HG03460 (cell line): ENCODE measurements at regions not wholly inside any gene's neighbourhood (a gene's known extent, or its start where the extent isn't known, plus 50 kb on each side); places are given as distances from the start of the nearest gene placed in this dataset.

ENCODE experiments used
- ATAC-seq: cut with Tn5 transposase; IDR thresholded peaks from one replicate; pipeline ENCODE4 v1.9.1; 2021; ENCODE audit not compliant: unreplicated experiment

- ATAC-seq: no peak
These were observed 1031.8 kb upstream of the NR2F2 start for GRCh38 chr15:95298729-95299128.

- no peak for ATAC-seq
These were observed 1029.5 kb upstream of the NR2F2 start for GRCh38 chr15:95300958-95301357.

GRCh38 chr15:95302206-95302605, 1028.3 kb upstream of the NR2F2 start:
- no peak for ATAC-seq

GRCh38 chr15:95302809-95303208, 1027.7 kb upstream of the NR2F2 start:
- no peak for ATAC-seq

GRCh38 chr15:95303713-95304112, 1026.8 kb upstream of the NR2F2 start:
- ATAC-seq: no peak

GRCh38 chr15:95304151-95304946, 1026.2 kb upstream of the NR2F2 start:
- ATAC-seq: no peak

GRCh38 chr15:95304947-95305400, 1025.5 kb upstream of the NR2F2 start:
- ATAC-seq: no peak

- ATAC-seq: no peak
These were observed 1023.4 kb upstream of the NR2F2 start for GRCh38 chr15:95307115-95307514.

GRCh38 chr15:95319242-95319641, 1011.3 kb upstream of the NR2F2 start:
- no peak for ATAC-seq

GRCh38 chr15:95323796-95324195, 1006.7 kb upstream of the NR2F2 start:
- no peak for ATAC-seq

GRCh38 chr15:95324656-95325055, 1005.8 kb upstream of the NR2F2 start:
- ATAC-seq: no peak

- no peak for ATAC-seq
These were observed 1004.6 kb upstream of the NR2F2 start for GRCh38 chr15:95325763-95326404.

- no peak for ATAC-seq
These were observed 1003.9 kb upstream of the NR2F2 start for GRCh38 chr15:95326431-95327182.

GRCh38 chr15:95327183-95327525, 1003.3 kb upstream of the NR2F2 start:
- ATAC-seq: no peak

- no peak for ATAC-seq
These were observed 1002.8 kb upstream of the NR2F2 start for GRCh38 chr15:95327661-95328060.

- ATAC-seq: no peak
These were observed 1001.9 kb upstream of the NR2F2 start for GRCh38 chr15:95328559-95328958.

GRCh38 chr15:95329362-95329761, 1001.1 kb upstream of the NR2F2 start:
- no peak for ATAC-seq

- no peak for ATAC-seq
These were observed 988.8 kb upstream of the NR2F2 start for GRCh38 chr15:95341686-95342085.

- no peak for ATAC-seq
These were observed 984.6 kb upstream of the NR2F2 start for GRCh38 chr15:95345867-95346266.

GRCh38 chr15:95346721-95347475, 983.6 kb upstream of the NR2F2 start:
- no peak for ATAC-seq

- no peak for ATAC-seq
These were observed 982.7 kb upstream of the NR2F2 start for GRCh38 chr15:95347837-95348236.
